ENCODE measurements at regions not wholly inside any gene's neighbourhood (a gene's known extent, or its start where the extent isn't known, plus 50 kb on each side); places are given as distances from the start of the nearest gene placed in this dataset.

GRCh38 chr5:8953911-8954438 lies 591.9 kb downstream of the SEMA5A start:
- Histone ChIP-seq H3K4me1 (ENCODE audit: low read depth, poor library complexity, severe bottlenecking) (no peaks in the 10 kb centered on the region), H2AFZ (ENCODE audit: low read depth) (no peak overlapping the region), H3K4me2 (no peak overlapping the region), H4K20me1 (ENCODE audit: insufficient read depth) (no peaks in the 10 kb centered on the region), H3K79me2 (ENCODE audit: insufficient read depth, low read depth) (no peaks in the 10 kb centered on the region), H3K27me3 (ENCODE audit: insufficient read depth, low read depth) (no peaks in the 10 kb centered on the region), H3K4me3 (IDR thresholded peaks at IDR 0.05; ENCODE audit: insufficient read depth, low read depth, low read length) (no peak overlapping the region), H3K27ac (no peak overlapping the region), H3K9ac (no peak overlapping the region), H3K36me3 (ENCODE audit: insufficient read depth) (no peaks in the 10 kb centered on the region)
- TF ChIP-seq CTCF (conservative IDR thresholded peaks at IDR 0.05; ENCODE audit: low read depth, low read length): no peak

DNA sequence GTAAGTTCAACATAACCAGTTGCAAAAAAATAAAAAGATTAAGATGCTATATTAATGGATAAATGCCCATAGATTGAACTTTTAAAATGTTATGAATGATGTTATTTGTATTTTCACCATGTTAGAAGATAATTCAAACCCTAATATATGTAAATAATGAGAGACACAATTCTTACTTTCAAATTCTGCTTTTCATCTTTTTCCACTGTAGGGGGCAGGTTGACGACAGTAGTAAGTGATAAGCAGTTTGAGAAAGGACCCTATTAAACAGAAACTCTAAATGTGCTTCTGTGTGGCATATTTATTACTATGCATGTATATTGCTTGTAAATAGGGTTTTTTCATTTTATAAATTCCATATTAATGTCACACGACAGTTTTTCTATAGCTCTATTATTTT lies 591.1 kb downstream of the SEMA5A start:
- Histone ChIP-seq H4K20me1 (ENCODE audit: insufficient read depth) (no peaks in the 10 kb centered on the region), H3K9ac (no peak overlapping the region), H2AFZ (ENCODE audit: low read depth) (no peak overlapping the region), H3K4me3 (IDR thresholded peaks at IDR 0.05; ENCODE audit: insufficient read depth, low read depth, low read length) (no peak overlapping the region), H3K79me2 (ENCODE audit: insufficient read depth, low read depth) (no peaks in the 10 kb centered on the region), H3K4me2 (no peak overlapping the region), H3K27ac (no peak overlapping the region), H3K4me1 (ENCODE audit: low read depth, poor library complexity, severe bottlenecking) (no peaks in the 10 kb centered on the region), H3K27me3 (ENCODE audit: insufficient read depth, low read depth) (no peaks in the 10 kb centered on the region), H3K36me3 (ENCODE audit: insufficient read depth) (no peaks in the 10 kb centered on the region)
- TF ChIP-seq CTCF (conservative IDR thresholded peaks at IDR 0.05; ENCODE audit: low read depth, low read length): no peak

GRCh38 chr5:8956659-8957058 lies 589.2 kb downstream of the SEMA5A start:
- no peak for TF ChIP-seq CTCF (conservative IDR thresholded peaks at IDR 0.05; ENCODE audit: low read depth, low read length)
- Histone ChIP-seq H3K9ac (no peak overlapping the region), H3K4me3 (IDR thresholded peaks at IDR 0.05; ENCODE audit: insufficient read depth, low read depth, low read length) (no peak overlapping the region)

GRCh38 chr5:8958602-8959001 lies 587.3 kb downstream of the SEMA5A start:
- no peaks in the 10 kb centered on the region for H3K79me2 ChIP-seq (ENCODE audit: insufficient read depth, low read depth)

More at GRCh38 chr5:8956659-8957058, 589.2 kb downstream of the SEMA5A start:
- no peak overlapping the region for H2AFZ ChIP-seq (ENCODE audit: low read depth)
- H3K27ac ChIP-seq: no peak overlapping the region
- H4K20me1 ChIP-seq (ENCODE audit: insufficient read depth): no peaks in the 10 kb centered on the region
- H3K4me2 ChIP-seq: no peak overlapping the region
- no peaks in the 10 kb centered on the region for H3K36me3 ChIP-seq (ENCODE audit: insufficient read depth)
- H3K27me3 ChIP-seq (ENCODE audit: insufficient read depth, low read depth): no peaks in the 10 kb centered on the region
- no peaks in the 10 kb centered on the region for H3K79me2 ChIP-seq (ENCODE audit: insufficient read depth, low read depth)
- no peaks in the 10 kb centered on the region for H3K4me1 ChIP-seq (ENCODE audit: low read depth, poor library complexity, severe bottlenecking)

More at GRCh38 chr5:8958602-8959001, 587.3 kb downstream of the SEMA5A start:
- Histone ChIP-seq H3K9ac (no peak overlapping the region), H3K27ac (no peak overlapping the region), H3K27me3 (ENCODE audit: insufficient read depth, low read depth) (no peaks in the 10 kb centered on the region), H3K4me2 (no peak overlapping the region), H3K36me3 (ENCODE audit: insufficient read depth) (no peaks in the 10 kb centered on the region), H2AFZ (ENCODE audit: low read depth) (no peak overlapping the region), H3K4me3 (IDR thresholded peaks at IDR 0.05; ENCODE audit: insufficient read depth, low read depth, low read length) (no peak overlapping the region), H3K4me1 (ENCODE audit: low read depth, poor library complexity, severe bottlenecking) (no peaks in the 10 kb centered on the region), H4K20me1 (ENCODE audit: insufficient read depth) (no peaks in the 10 kb centered on the region)
- no peak for TF ChIP-seq CTCF (conservative IDR thresholded peaks at IDR 0.05; ENCODE audit: low read depth, low read length)

Measured in KMS-11 (cell line).